HG03097 (cell line): ENCODE measurements at regions not wholly inside any gene's neighbourhood (a gene's known extent, or its start where the extent isn't known, plus 50 kb on each side); places are given as distances from the start of the nearest gene placed in this dataset.
"Not testable (repeated sequence)": the region's sequence is repeated elsewhere in the genome, so short reads cannot be mapped to it uniquely, and the experiment has no call there.

Experiments used
- ATAC-seq: cut with Tn5 transposase; IDR thresholded peaks from one replicate; pipeline ENCODE4 v1.9.1; 2021; ENCODE audit not compliant: unreplicated experiment, low FRiP score

GRCh38 chr2:136715146-136715545, 50.2 kb upstream of the THSD7B start:
- no peak for ATAC-seq

GRCh38 chr2:136714452-136714951, 50.8 kb upstream of the THSD7B start:
- ATAC-seq, result no peak

- ATAC-seq, result no peak
These were observed 51.6 kb upstream of the THSD7B start for GRCh38 chr2:136713739-136714138.

GRCh38 chr2:136705336-136705735, 60.0 kb upstream of the THSD7B start:
- no peak for ATAC-seq

GRCh38 chr2:136703214-136703613, 62.1 kb upstream of the THSD7B start:
- no peak for ATAC-seq

GRCh38 chr2:136696438-136696837, 68.9 kb upstream of the THSD7B start:
- no peak for ATAC-seq

- no peak for ATAC-seq
These were observed 71.4 kb upstream of the THSD7B start for GRCh38 chr2:136693966-136694365.

- not testable (repeated sequence) for ATAC-seq
These were observed 85.3 kb upstream of the THSD7B start for GRCh38 chr2:136680079-136680478.

GRCh38 chr2:136665736-136666135, 99.6 kb upstream of the THSD7B start:
- no peak for ATAC-seq

- no peak for ATAC-seq
These were observed 100.5 kb upstream of the THSD7B start for GRCh38 chr2:136664713-136665405.

- no peak for ATAC-seq
These were observed 107.1 kb upstream of the THSD7B start for GRCh38 chr2:136658201-136658600.

GRCh38 chr2:136653861-136654260, 111.5 kb upstream of the THSD7B start:
- ATAC-seq, result no peak

- ATAC-seq, result no peak
These were observed 113.8 kb upstream of the THSD7B start for GRCh38 chr2:136651456-136652010.

GRCh38 chr2:136647039-136647438, 118.3 kb upstream of the THSD7B start:
- ATAC-seq, result no peak

- no peak for ATAC-seq
These were observed 120.0 kb upstream of the THSD7B start for GRCh38 chr2:136645236-136645828.

GRCh38 chr2:136639651-136640050, 125.7 kb upstream of the THSD7B start:
- ATAC-seq, result no peak

- ATAC-seq, result no peak
These were observed 127.2 kb upstream of the THSD7B start for GRCh38 chr2:136638193-136638592.

GRCh38 chr2:136637402-136637801, 127.9 kb upstream of the THSD7B start:
- ATAC-seq, result no peak

GRCh38 chr2:136628490-136628889, 136.9 kb upstream of the THSD7B start:
- ATAC-seq, result no peak

- no peak for ATAC-seq
These were observed 152.2 kb upstream of the THSD7B start for GRCh38 chr2:136613096-136613495.

- ATAC-seq, result no peak
These were observed 153.3 kb upstream of the THSD7B start for GRCh38 chr2:136612079-136612478.

- no peak for ATAC-seq
These were observed 153.9 kb upstream of the THSD7B start for GRCh38 chr2:136611451-136611850.
